ENCODE measurements at regions not wholly inside any gene's neighbourhood (a gene's known extent, or its start where the extent isn't known, plus 50 kb on each side); places are given as distances from the start of the nearest gene placed in this dataset.
"Not testable (repeated sequence)": the region's sequence is repeated elsewhere in the genome, so short reads cannot be mapped to it uniquely, and the experiment has no call there.

GRCh38 chr2:176913955-176914354 is 298.6 kb upstream of the HNRNPA3 start:
- Mint-ChIP-seq H3K4me1 (no peaks in the 10 kb centered on the region), H3K9me3 (no peaks in the 10 kb centered on the region), H3K27ac (no peak overlapping the region), H3K36me3 (ENCODE audit: low read depth) (no peaks in the 10 kb centered on the region), H3K27me3 (peaks cover 26% of the 10 kb centered on the region), H3K4me3 (no peak overlapping the region)
- no peak for ATAC-seq (replicated peaks)

GRCh38 chr2:176914371-176914770 is 298.2 kb upstream of the HNRNPA3 start:
- no peaks in the 10 kb centered on the region for H3K4me1 Mint-ChIP-seq
- no peak for ATAC-seq (replicated peaks)
- no peak overlapping the region for H3K4me3 Mint-ChIP-seq
- H3K27me3 Mint-ChIP-seq = peaks cover 24% of the 10 kb centered on the region
- no peak overlapping the region for H3K27ac Mint-ChIP-seq
- no peaks in the 10 kb centered on the region for H3K36me3 Mint-ChIP-seq (ENCODE audit: low read depth)
- H3K9me3 Mint-ChIP-seq = no peaks in the 10 kb centered on the region

- not testable (repeated sequence) for H3K27me3 Mint-ChIP-seq; H3K4me3 Mint-ChIP-seq; H3K9me3 Mint-ChIP-seq; H3K27ac Mint-ChIP-seq; ATAC-seq (replicated peaks); H3K36me3 Mint-ChIP-seq (ENCODE audit: low read depth); H3K4me1 Mint-ChIP-seq
Observed at GRCh38 chr2:176922545-176922944, 290.0 kb upstream of the HNRNPA3 start.

- no peaks in the 10 kb centered on the region for H3K36me3 Mint-ChIP-seq (ENCODE audit: low read depth)
- H3K4me3 Mint-ChIP-seq = no peak overlapping the region
- no peaks in the 10 kb centered on the region for H3K9me3 Mint-ChIP-seq
- no peaks in the 10 kb centered on the region for H3K27me3 Mint-ChIP-seq
- no peaks in the 10 kb centered on the region for H3K4me1 Mint-ChIP-seq
- H3K27ac Mint-ChIP-seq = no peak overlapping the region
- no peak for ATAC-seq (replicated peaks)
Observed at GRCh38 chr2:176923205-176923604, 289.4 kb upstream of the HNRNPA3 start.

GRCh38 chr2:176924909-176925534 is 287.6 kb upstream of the HNRNPA3 start:
- Mint-ChIP-seq H3K9me3 (no peaks in the 10 kb centered on the region), H3K4me1 (no peaks in the 10 kb centered on the region), H3K36me3 (ENCODE audit: low read depth) (no peaks in the 10 kb centered on the region), H3K27me3 (no peaks in the 10 kb centered on the region), H3K4me3 (no peak overlapping the region), H3K27ac (no peak overlapping the region)
- peak; percentile 63 for ATAC-seq (replicated peaks)

- peaks cover 4% of the 10 kb centered on the region for H3K4me1 Mint-ChIP-seq
- H3K9me3 Mint-ChIP-seq = no peaks in the 10 kb centered on the region
- H3K27me3 Mint-ChIP-seq = no peaks in the 10 kb centered on the region
- no peaks in the 10 kb centered on the region for H3K36me3 Mint-ChIP-seq (ENCODE audit: low read depth)
- H3K27ac Mint-ChIP-seq = no peak overlapping the region
- ATAC-seq (replicated peaks) = no peak
- H3K4me3 Mint-ChIP-seq = no peak overlapping the region
Observed at GRCh38 chr2:176926453-176926852, 286.1 kb upstream of the HNRNPA3 start.

- not testable (repeated sequence) for H3K9me3 Mint-ChIP-seq; H3K4me3 Mint-ChIP-seq; H3K27ac Mint-ChIP-seq; H3K36me3 Mint-ChIP-seq (ENCODE audit: low read depth); ATAC-seq (replicated peaks); H3K4me1 Mint-ChIP-seq; H3K27me3 Mint-ChIP-seq
Observed at GRCh38 chr2:176929387-176929786, 283.2 kb upstream of the HNRNPA3 start.

- peak; percentile 98 for ATAC-seq (replicated peaks)
- peak overlapping the region; percentile 53 for H3K4me3 Mint-ChIP-seq
- no peaks in the 10 kb centered on the region for H3K9me3 Mint-ChIP-seq
Observed at GRCh38 chr2:176931588-176932563, 280.7 kb upstream of the HNRNPA3 start.

GRCh38 chr2:176934131-176934530 is 278.5 kb upstream of the HNRNPA3 start:
- Mint-ChIP-seq H3K9me3 (no peaks in the 10 kb centered on the region), H3K27me3 (peaks cover 15% of the 10 kb centered on the region), H3K4me1 (peaks cover 10% of the 10 kb centered on the region), H3K27ac (no peak overlapping the region), H3K4me3 (no peak overlapping the region), H3K36me3 (ENCODE audit: low read depth) (no peaks in the 10 kb centered on the region)
- ATAC-seq (replicated peaks) = no peak

More at GRCh38 chr2:176931588-176932563, 280.7 kb upstream of the HNRNPA3 start:
- Mint-ChIP-seq H3K36me3 (ENCODE audit: low read depth) (no peaks in the 10 kb centered on the region), H3K27me3 (peaks cover 3% of the 10 kb centered on the region), H3K27ac (peak overlapping the region; percentile 92), H3K4me1 (peaks cover 10% of the 10 kb centered on the region)

- Mint-ChIP-seq H3K4me1 (peaks cover 10% of the 10 kb centered on the region), H3K27ac (no peak overlapping the region), H3K4me3 (no peak overlapping the region), H3K27me3 (peaks cover 15% of the 10 kb centered on the region), H3K9me3 (no peaks in the 10 kb centered on the region), H3K36me3 (ENCODE audit: low read depth) (no peaks in the 10 kb centered on the region)
- no peak for ATAC-seq (replicated peaks)
Observed at GRCh38 chr2:176934869-176935415, 277.7 kb upstream of the HNRNPA3 start.

- Mint-ChIP-seq H3K9me3 (no peaks in the 10 kb centered on the region), H3K4me3 (no peak overlapping the region), H3K27me3 (peaks cover 15% of the 10 kb centered on the region), H3K36me3 (ENCODE audit: low read depth) (no peaks in the 10 kb centered on the region), H3K27ac (no peak overlapping the region), H3K4me1 (peaks cover 10% of the 10 kb centered on the region)
- ATAC-seq (replicated peaks) = no peak
Observed at GRCh38 chr2:176935543-176936102, 277.0 kb upstream of the HNRNPA3 start.

- peaks cover 20% of the 10 kb centered on the region for H3K27me3 Mint-ChIP-seq
- H3K4me3 Mint-ChIP-seq = no peak overlapping the region
- no peak for ATAC-seq (replicated peaks)
- no peaks in the 10 kb centered on the region for H3K36me3 Mint-ChIP-seq (ENCODE audit: low read depth)
- peaks cover 6% of the 10 kb centered on the region for H3K4me1 Mint-ChIP-seq
- no peak overlapping the region for H3K27ac Mint-ChIP-seq
- no peaks in the 10 kb centered on the region for H3K9me3 Mint-ChIP-seq
Observed at GRCh38 chr2:176936410-176936809, 276.2 kb upstream of the HNRNPA3 start.

- Mint-ChIP-seq H3K27ac (no peak overlapping the region), H3K4me3 (no peak overlapping the region), H3K9me3 (no peaks in the 10 kb centered on the region), H3K36me3 (ENCODE audit: low read depth) (no peaks in the 10 kb centered on the region), H3K4me1 (no peaks in the 10 kb centered on the region), H3K27me3 (peaks cover 7% of the 10 kb centered on the region)
- ATAC-seq (replicated peaks) = no peak
Observed at GRCh38 chr2:176944998-176945397, 267.6 kb upstream of the HNRNPA3 start.

- no peaks in the 10 kb centered on the region for H3K4me1 Mint-ChIP-seq
- H3K27ac Mint-ChIP-seq = no peak overlapping the region
- H3K36me3 Mint-ChIP-seq (ENCODE audit: low read depth) = no peaks in the 10 kb centered on the region
- no peak overlapping the region for H3K4me3 Mint-ChIP-seq
- ATAC-seq (replicated peaks) = no peak
- H3K27me3 Mint-ChIP-seq = peaks cover 3% of the 10 kb centered on the region
- H3K9me3 Mint-ChIP-seq = peaks cover 5% of the 10 kb centered on the region
Observed at GRCh38 chr2:176947754-176948153, 264.8 kb upstream of the HNRNPA3 start.

Data from activated T-helper 17 cell treated with anti-CD3 and anti-CD28 coated beads, Interleukin-2, amount 50 U/mL, for 72 hours (primary cell).